HL-60 (cell line): ENCODE measurements at regions not wholly inside any gene's neighbourhood (a gene's known extent, or its start where the extent isn't known, plus 50 kb on each side); places are given as distances from the start of the nearest gene placed in this dataset.
"Not testable (repeated sequence)": the region's sequence is repeated elsewhere in the genome, so short reads cannot be mapped to it uniquely, and the experiment has no call there.

Source experiments
- DNase-seq, 2 experiments: peaks; one replicate each; pipeline ENCODE4 v3.0.0-alpha.2; 2010 to 2020; ENCODE audit warnings: low read depth in 1 of 2, low spot score in 1 of 2
- H3K27ac ChIP-seq: fragments of 250-450 bp; sonication (Bioruptor Pico); replicated peaks from 2 replicates; pipeline ENCODE4 v1.5.1; 2020; ENCODE audit warnings: mild to moderate bottlenecking, moderate library complexity
- H3K27me3 ChIP-seq: fragments of 250-450 bp; sonication (Bioruptor Pico); 2 replicates; pipeline ENCODE4 v1.5.1; 2021; ENCODE audit warnings: mild to moderate bottlenecking, moderate library complexity; ENCODE audit not compliant: insufficient read depth, poor library complexity, severe bottlenecking
- H3K4me3 ChIP-seq: replicated peaks from 2 replicates; pipeline ENCODE4 v1.5.1; 2011; ENCODE audit warnings: mild to moderate bottlenecking, control low read depth, low read length; ENCODE audit not compliant: insufficient read depth
- CTCF ChIP-seq: IDR thresholded peaks from one replicate; pipeline ENCODE4 v1.5.1; 2011; ENCODE audit warnings: low read length, control low read depth, inconsistent platforms; ENCODE audit not compliant: insufficient read depth
- GABPA ChIP-seq: IDR thresholded peaks from 2 replicates; pipeline ENCODE4 v1.6.1; 2012; ENCODE audit warnings: low read depth
- POLR2AphosphoS5 ChIP-seq: IDR thresholded peaks from 2 replicates; pipeline ENCODE4 v1.6.1; 2012; ENCODE audit warnings: low read depth
- SPI1 ChIP-seq: IDR thresholded peaks from 2 replicates; pipeline ENCODE4 v1.6.1; 2012; ENCODE audit warnings: low read depth, mild to moderate bottlenecking, borderline replicate concordance
- TF ChIP-seq, protein P1 (sequence below): IDR thresholded peaks from 2 replicates; pipeline ENCODE4 v1.6.1; 2012; ENCODE audit warnings: low read depth; ENCODE audit not compliant: insufficient replicate concordance

GRCh38 chr3:55144015-55144673, 216.3 kb upstream of the LRTM1 start:
- DNase-seq: no peak
- H3K27me3 ChIP-seq: no peaks in the 10 kb centered on the region
- TF ChIP-seq SPI1 (no peak), GABPA (no peak), POLR2AphosphoS5 (no peak), CTCF (no peak)
- TF ChIP-seq, protein P1, sequence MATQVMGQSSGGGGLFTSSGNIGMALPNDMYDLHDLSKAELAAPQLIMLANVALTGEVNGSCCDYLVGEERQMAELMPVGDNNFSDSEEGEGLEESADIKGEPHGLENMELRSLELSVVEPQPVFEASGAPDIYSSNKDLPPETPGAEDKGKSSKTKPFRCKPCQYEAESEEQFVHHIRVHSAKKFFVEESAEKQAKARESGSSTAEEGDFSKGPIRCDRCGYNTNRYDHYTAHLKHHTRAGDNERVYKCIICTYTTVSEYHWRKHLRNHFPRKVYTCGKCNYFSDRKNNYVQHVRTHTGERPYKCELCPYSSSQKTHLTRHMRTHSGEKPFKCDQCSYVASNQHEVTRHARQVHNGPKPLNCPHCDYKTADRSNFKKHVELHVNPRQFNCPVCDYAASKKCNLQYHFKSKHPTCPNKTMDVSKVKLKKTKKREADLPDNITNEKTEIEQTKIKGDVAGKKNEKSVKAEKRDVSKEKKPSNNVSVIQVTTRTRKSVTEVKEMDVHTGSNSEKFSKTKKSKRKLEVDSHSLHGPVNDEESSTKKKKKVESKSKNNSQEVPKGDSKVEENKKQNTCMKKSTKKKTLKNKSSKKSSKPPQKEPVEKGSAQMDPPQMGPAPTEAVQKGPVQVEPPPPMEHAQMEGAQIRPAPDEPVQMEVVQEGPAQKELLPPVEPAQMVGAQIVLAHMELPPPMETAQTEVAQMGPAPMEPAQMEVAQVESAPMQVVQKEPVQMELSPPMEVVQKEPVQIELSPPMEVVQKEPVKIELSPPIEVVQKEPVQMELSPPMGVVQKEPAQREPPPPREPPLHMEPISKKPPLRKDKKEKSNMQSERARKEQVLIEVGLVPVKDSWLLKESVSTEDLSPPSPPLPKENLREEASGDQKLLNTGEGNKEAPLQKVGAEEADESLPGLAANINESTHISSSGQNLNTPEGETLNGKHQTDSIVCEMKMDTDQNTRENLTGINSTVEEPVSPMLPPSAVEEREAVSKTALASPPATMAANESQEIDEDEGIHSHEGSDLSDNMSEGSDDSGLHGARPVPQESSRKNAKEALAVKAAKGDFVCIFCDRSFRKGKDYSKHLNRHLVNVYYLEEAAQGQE: no peak
- no peak overlapping the region for H3K4me3 ChIP-seq
- no peak overlapping the region for H3K27ac ChIP-seq

- no peak for DNase-seq
- Histone ChIP-seq H3K4me3 (no peak overlapping the region), H3K27ac (no peak overlapping the region), H3K27me3 (no peaks in the 10 kb centered on the region)
- TF ChIP-seq POLR2AphosphoS5 (no peak), GABPA (no peak), CTCF (no peak), SPI1 (no peak)
- TF ChIP-seq, protein P1: no peak
Measured at GRCh38 chr3:55143336-55143735, 215.5 kb upstream of the LRTM1 start.

GRCh38 chr3:55136291-55136690, 208.4 kb upstream of the LRTM1 start:
- not testable (repeated sequence) for H3K27ac ChIP-seq, H3K27me3 ChIP-seq, DNase-seq, H3K4me3 ChIP-seq

GRCh38 chr3:55128225-55128823, 200.5 kb upstream of the LRTM1 start:
- H3K27ac ChIP-seq: no peak overlapping the region
- DNase-seq: no peak
- TF ChIP-seq CTCF (no peak), SPI1 (no peak), GABPA (no peak)
- TF ChIP-seq, protein P1: no peak
- H3K4me3 ChIP-seq: no peak overlapping the region
- H3K27me3 ChIP-seq: no peaks in the 10 kb centered on the region
